HepG2 (cell line): ENCODE measurements at regions not wholly inside any gene's neighbourhood (a gene's known extent, or its start where the extent isn't known, plus 50 kb on each side); places are given as distances from the start of the nearest gene placed in this dataset.

Source experiments
- ATAC-seq: fragments of 200-7000 bp; cut with Tn5 transposase; 3 replicates; pipeline ENCODE4 v1.9.1; 2020; ENCODE audit warnings: mild to moderate bottlenecking, moderate library complexity
- BruUV-seq: library from RNA; stranded (reverse); fragments of 400-500 nt; replicated peaks from 2 replicates; lab custom pipeline; 2021; lab: Mats Ljungman, UMichigan
- CTCF ChIA-PET: fragments of 300-600 bp; formaldehyde crosslinking; extraction: SDS; loops from one replicate; lab custom pipeline; 2021; ENCODE audit warnings: low total read pairs, inconsistent platforms, low intra/inter-chr PET ratio; lab: Yijun Ruan, JAX
- POLR2A ChIA-PET: fragments of 350-600 bp; sonication (Branson Sonifier 250); formaldehyde crosslinking; loops from one replicate; lab custom pipeline; 2020; ENCODE audit warnings: antibody characterized with exemption, inconsistent platforms; lab: Yijun Ruan, JAX
- DNase-seq: peaks from one replicate; pipeline ENCODE4 v3.0.0-alpha.2; 2015; ENCODE audit warnings: low spot score
- FAIRE-seq: peaks from 3 replicates; lab custom pipeline; 2011; peaks lifted over from hg19 to GRCh38; lab: Jason Lieb, UNC
- H2AFZ ChIP-seq: one replicate; pipeline ENCODE4 v1.6.1; 2011; ENCODE audit warnings: low read length, inconsistent platforms
- H3K27ac ChIP-seq: fragments of 300-600 bp; 3 replicates; pipeline ENCODE4 v1.8.0; 2011; ENCODE audit warnings: mixed run types, mild to moderate bottlenecking, mixed read lengths, low read length, inconsistent platforms; ENCODE audit not compliant: insufficient read depth; ENCODE audit errors: extremely low read length
- H3K27me3 ChIP-seq, 2 experiments: fragments of 200-600 bp in 1 of 2; 2 replicates in 1 of 2; 3 replicates in 1 of 2; pipeline versions ENCODE4 v1.6.0 to v1.8.0; 2011; ENCODE audit warnings: low read length in 2 of 2, mild to moderate bottlenecking in 2 of 2, moderate library complexity in 2 of 2, inconsistent platforms in 1 of 2; ENCODE audit not compliant: insufficient read depth in 2 of 2, control insufficient read depth in 1 of 2
- H3K36me3 ChIP-seq, 2 experiments: fragments of 200-600 bp in 1 of 2; replicated peaks in 1 of 2; 2 replicates in 1 of 2; 3 replicates in 1 of 2; pipeline versions ENCODE4 v1.5.1 to v1.8.0; 2011; ENCODE audit warnings: low read length in 2 of 2, inconsistent platforms in 1 of 2; ENCODE audit not compliant: insufficient read depth in 2 of 2, control insufficient read depth in 1 of 2
- H3K4me1 ChIP-seq: 2 replicates; pipeline ENCODE4 v1.5.1; 2012; ENCODE audit warnings: low read length, inconsistent platforms; ENCODE audit not compliant: insufficient read depth
- H3K4me2 ChIP-seq: 2 replicates; pipeline ENCODE4 v1.6.0; 2011; ENCODE audit warnings: low read depth, low read length, inconsistent platforms
- H3K4me3 ChIP-seq, 3 experiments: fragments of 200-600 bp in 1 of 3; sonication (generic), shearing (Covaris generic) in 1 of 3; replicated peaks in 1 of 3; 2 replicates each; pipeline ENCODE4 v1.5.1; 2011 to 2016; ENCODE audit warnings: low read length in 3 of 3, inconsistent platforms in 2 of 3, low read depth in 2 of 3, mild to moderate bottlenecking in 2 of 3, control low read depth in 1 of 3, mixed read lengths in 1 of 3; ENCODE audit not compliant: insufficient read depth in 1 of 3
- H3K79me2 ChIP-seq: one replicate; pipeline ENCODE4 v1.6.1; 2011; ENCODE audit warnings: low read length, inconsistent platforms; ENCODE audit not compliant: insufficient read depth
- H3K9ac ChIP-seq: 2 replicates; pipeline ENCODE4 v1.6.0; 2011; ENCODE audit warnings: mild to moderate bottlenecking, low read depth, low read length, inconsistent platforms; ENCODE audit not compliant: insufficient read depth
- H3K9me3 ChIP-seq: 2 replicates; pipeline ENCODE4 v1.5.1; 2012; ENCODE audit warnings: mild to moderate bottlenecking, low read length
- H4K20me1 ChIP-seq: 2 replicates; pipeline ENCODE4 v1.6.0; 2011; ENCODE audit warnings: inconsistent platforms, mild to moderate bottlenecking, low read length, moderate library complexity; ENCODE audit not compliant: insufficient read depth
- CBFB ChIP-seq: sonication (generic); formaldehyde crosslinking; IDR thresholded peaks from 2 replicates; pipeline ENCODE4 v1.4.0; 2020; ENCODE audit warnings: missing genetic modification reagents
- CREB1 ChIP-seq, 2 experiments: fragments of 450-650 bp in 1 of 2; IDR thresholded peaks; 2 replicates each; pipeline ENCODE4 v1.6.1; 2016 to 2017; ENCODE audit warnings: control low read depth in 1 of 2, mild to moderate bottlenecking in 1 of 2, missing compliant biosample characterization in 1 of 2, missing genetic modification characterization in 1 of 2
- DR1 ChIP-seq: sonication (generic); formaldehyde crosslinking; IDR thresholded peaks from 2 replicates; pipeline ENCODE4 v1.8.0; 2021; ENCODE audit warnings: mild to moderate bottlenecking, missing genetic modification reagents, inconsistent platforms
- GLI4 ChIP-seq: sonication (generic); formaldehyde crosslinking; IDR thresholded peaks from 2 replicates; pipeline ENCODE4 v1.5.1; 2020; ENCODE audit warnings: missing genetic modification reagents, mild to moderate bottlenecking, moderate library complexity, borderline replicate concordance
- MTA3 ChIP-seq: sonication (generic); formaldehyde crosslinking; IDR thresholded peaks from 2 replicates; pipeline ENCODE4 v1.4.0; 2020; ENCODE audit warnings: missing genetic modification reagents
- NFE2L1 ChIP-seq: sonication (generic); formaldehyde crosslinking; IDR thresholded peaks from 2 replicates; pipeline ENCODE4 v1.4.0; 2020; ENCODE audit warnings: missing genetic modification reagents, mild to moderate bottlenecking, borderline replicate concordance
- RXRB ChIP-seq: IDR thresholded peaks from 2 replicates; pipeline ENCODE4 v1.6.1; 2016; ENCODE audit warnings: borderline replicate concordance, missing genetic modification reagents, missing compliant biosample characterization
- ZNF644 ChIP-seq: IDR thresholded peaks from 2 replicates; pipeline ENCODE4 v1.6.1; 2016; ENCODE audit warnings: low read depth
- WGBS: methylation state at CpG from one replicate; pipeline ENCODE4 v1.1.6; 2017; ENCODE audit warnings: low lambda C conversion rate; 5-methylcytosine and 5-hydroxymethylcytosine counted together
- in situ Hi-C: cut with HindIII; loops from 2 replicates; pipeline ENCODE4 v1.10.0; 2017; ENCODE audit warnings: low pct_unique_long_range_greater_than_20kb; ENCODE audit not compliant: extremely low pct_ligation_motif_present
- intact Hi-C: fragments of 100-400 bp; cut with micrococcal nuclease; formaldehyde crosslinking; loops from one replicate; pipeline ENCODE4 v1.10.0; 2022; ENCODE audit not compliant: unreplicated experiment

- Histone ChIP-seq H3K27ac (no peak overlapping the region), H3K4me3 (no peak overlapping the region), H3K27me3 (no peaks in the 10 kb centered on the region), H3K36me3 (no peaks in the 10 kb centered on the region), H3K4me2 (no peak overlapping the region), H3K79me2 (no peaks in the 10 kb centered on the region), H3K9me3 (peaks cover 57% of the 10 kb centered on the region), H4K20me1 (no peaks in the 10 kb centered on the region), H3K9ac (no peak overlapping the region), H2AFZ (no peak overlapping the region), H3K4me1 (no peaks in the 10 kb centered on the region)
- no TSS peak for BruUV-seq
- ATAC-seq (no peak), DNase-seq (no peak), FAIRE-seq (no peak)
- intact Hi-C loops (no loop called here), in situ Hi-C loops (no loop called here)
- ChIA-PET CTCF (no interaction called here), POLR2A (no interaction called here)
- TF ChIP-seq GLI4 (CRISPR knock-in tag) (no peak), DR1 (CRISPR knock-in tag) (no peak), CREB1 (IDR thresholded peaks at IDR 0.05) (peak; percentile 82), CREB1 (CRISPR knock-in tag; IDR thresholded peaks at IDR 0.05) (no peak)
- WGBS, result 22% methylated on average over 9 of the region's 9 CpGs
Observed at GRCh38 chr5:12691330-12691729, 787.1 kb upstream of the CTNND2 start.

- peaks cover 47% of the 10 kb centered on the region for H3K9me3 ChIP-seq
- no peak for ATAC-seq
- H3K9ac ChIP-seq, result no peak overlapping the region
- H2AFZ ChIP-seq, result no peak overlapping the region
- H3K4me2 ChIP-seq, result no peak overlapping the region
- H3K36me3 ChIP-seq, result no peaks in the 10 kb centered on the region
- TF ChIP-seq ZNF644 (CRISPR knock-in tag) (no peak), RXRB (no peak), MTA3 (CRISPR knock-in tag) (no peak), CBFB (no peak), NFE2L1 (no peak)
- no peak overlapping the region for H3K27ac ChIP-seq
- no peak overlapping the region for H3K4me3 ChIP-seq
- 0% methylated on average over 2 of the region's 2 CpGs for WGBS
- no TSS peak for BruUV-seq
- no peaks in the 10 kb centered on the region for H3K79me2 ChIP-seq
- ChIA-PET CTCF (no interaction called here), POLR2A (no interaction called here)
- no peaks in the 10 kb centered on the region for H4K20me1 ChIP-seq
- no peak for FAIRE-seq
- no peaks in the 10 kb centered on the region for H3K4me1 ChIP-seq
- DNase-seq, result no peak
- in situ Hi-C loops, result no loop called here
- intact Hi-C loops, result no loop called here
- H3K27me3 ChIP-seq, result no peaks in the 10 kb centered on the region
Observed at GRCh38 chr5:12690361-12690760, 786.1 kb upstream of the CTNND2 start.
